Esophagus muscularis mucosa (tissue), 4 donors: ENCODE measurements at regions not wholly inside any gene's neighbourhood (a gene's known extent, or its start where the extent isn't known, plus 50 kb on each side); places are given as distances from the start of the nearest gene placed in this dataset.

Experiments used
- DNase-seq: peaks from one replicate; pipeline ENCODE4 v3.0.0-alpha.2; 2017; ENCODE audit errors: extremely low spot score
- H3K27ac ChIP-seq, 4 donors: fragments of 200-600 bp; sonication (generic); replicated peaks in 1 of 4; 1 replicate in 3 of 4; 2 replicates in 1 of 4; pipeline ENCODE4 v1.5.1; 2016 to 2019; ENCODE audit warnings: mild to moderate bottlenecking in 1 of 4
- H3K27me3 ChIP-seq, 4 donors: fragments of 200-600 bp; sonication (generic); one replicate each; pipeline versions ENCODE4 v1.5.1 to v1.6.0; 2016 to 2019
- H3K36me3 ChIP-seq, 4 donors: fragments of 200-600 bp; sonication (generic); one replicate each; pipeline ENCODE4 v1.5.1; 2016 to 2019
- H3K4me1 ChIP-seq, 4 donors: fragments of 200-600 bp; sonication (generic); one replicate each; pipeline ENCODE4 v1.5.1; 2016 to 2019
- H3K4me3 ChIP-seq, 4 donors: fragments of 200-600 bp; sonication (generic); 1 replicate in 2 of 4; 2 replicates in 2 of 4; pipeline ENCODE4 v1.5.1; 2016 to 2019; ENCODE audit warnings: mild to moderate bottlenecking in 4 of 4, moderate library complexity in 1 of 4
- H3K9me3 ChIP-seq, 4 donors: fragments of 200-600 bp; sonication (generic); 1 replicate in 3 of 4; 2 replicates in 1 of 4; pipeline ENCODE4 v1.5.1; 2016 to 2019
- EP300 ChIP-seq: sonication (generic); formaldehyde crosslinking; IDR thresholded peaks from one replicate; pipeline ENCODE4 v1.6.1; 2017; ENCODE audit warnings: antibody characterized with exemption
- POLR2A ChIP-seq: fragments of 450-650 bp; IDR thresholded peaks from one replicate; pipeline ENCODE4 v1.6.1; 2017; ENCODE audit warnings: antibody characterized with exemption, moderate library complexity, mild to moderate bottlenecking, low read depth
- POLR2AphosphoS5 ChIP-seq, 2 donors: sonication (generic); formaldehyde crosslinking; IDR thresholded peaks; one replicate each; pipeline ENCODE4 v1.6.1; 2017; ENCODE audit warnings: antibody characterized with exemption in 2 of 2
- WGBS: methylation state at CpG from one replicate; pipeline ENCODE4 v1.1.5; 2018; 5-methylcytosine and 5-hydroxymethylcytosine counted together
- intact Hi-C: fragments of 100-400 bp; cut with DNase I; formaldehyde crosslinking; loops from one replicate; pipeline ENCODE4 v1.15.1; 2023
- TF ChIP-seq, protein P1 (sequence below), 3 experiments: fragments of 200-600 bp in 2 of 3; fragments of 450-650 bp in 1 of 3; sonication (generic) in 2 of 3; IDR thresholded peaks; one replicate each; pipeline ENCODE4 v1.5.1; 2017 to 2019; ENCODE audit warnings: antibody characterized with exemption in 3 of 3, mild to moderate bottlenecking in 2 of 3, moderate library complexity in 1 of 3

DNA sequence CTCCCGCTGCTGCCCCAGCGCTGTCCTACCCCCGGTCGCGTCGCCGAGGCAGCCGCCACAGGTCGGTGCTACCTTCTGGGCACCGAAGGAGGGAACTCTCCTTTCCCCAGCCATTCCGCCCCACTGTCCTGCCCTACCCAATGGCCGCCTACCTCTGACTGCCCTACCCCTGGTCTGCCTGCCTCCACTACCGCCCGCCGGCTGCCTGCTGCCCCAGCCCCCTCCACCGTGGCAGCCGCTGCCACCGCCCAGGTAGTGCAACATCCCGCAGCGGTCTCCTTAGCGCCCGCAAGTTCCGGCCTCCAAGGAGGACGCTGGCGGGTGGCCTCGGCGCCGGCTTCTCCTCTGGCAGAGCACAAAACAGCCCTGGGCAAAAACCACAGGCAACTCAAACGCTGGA, 1303.1 kb downstream of the UQCRFS1 start:
- H3K27ac ChIP-seq, result no peak overlapping the region
- H3K27me3 ChIP-seq, result no peaks in the 10 kb centered on the region
- no peak for DNase-seq
- TF ChIP-seq, protein P1, sequence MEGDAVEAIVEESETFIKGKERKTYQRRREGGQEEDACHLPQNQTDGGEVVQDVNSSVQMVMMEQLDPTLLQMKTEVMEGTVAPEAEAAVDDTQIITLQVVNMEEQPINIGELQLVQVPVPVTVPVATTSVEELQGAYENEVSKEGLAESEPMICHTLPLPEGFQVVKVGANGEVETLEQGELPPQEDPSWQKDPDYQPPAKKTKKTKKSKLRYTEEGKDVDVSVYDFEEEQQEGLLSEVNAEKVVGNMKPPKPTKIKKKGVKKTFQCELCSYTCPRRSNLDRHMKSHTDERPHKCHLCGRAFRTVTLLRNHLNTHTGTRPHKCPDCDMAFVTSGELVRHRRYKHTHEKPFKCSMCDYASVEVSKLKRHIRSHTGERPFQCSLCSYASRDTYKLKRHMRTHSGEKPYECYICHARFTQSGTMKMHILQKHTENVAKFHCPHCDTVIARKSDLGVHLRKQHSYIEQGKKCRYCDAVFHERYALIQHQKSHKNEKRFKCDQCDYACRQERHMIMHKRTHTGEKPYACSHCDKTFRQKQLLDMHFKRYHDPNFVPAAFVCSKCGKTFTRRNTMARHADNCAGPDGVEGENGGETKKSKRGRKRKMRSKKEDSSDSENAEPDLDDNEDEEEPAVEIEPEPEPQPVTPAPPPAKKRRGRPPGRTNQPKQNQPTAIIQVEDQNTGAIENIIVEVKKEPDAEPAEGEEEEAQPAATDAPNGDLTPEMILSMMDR (IDR thresholded peaks at IDR 0.05), result no peak
- TF ChIP-seq POLR2A (no peak), EP300 (no peak), POLR2AphosphoS5 (IDR thresholded peaks at IDR 0.05) (no peak)
- no peaks in the 10 kb centered on the region for H3K36me3 ChIP-seq
- 88% methylated on average over 28 of the region's 29 CpGs for WGBS
- H3K4me1 ChIP-seq, result no peaks in the 10 kb centered on the region
- intact Hi-C loops, result no loop called here
- H3K4me3 ChIP-seq, result no peak overlapping the region
- no peaks in the 10 kb centered on the region for H3K9me3 ChIP-seq

DNA sequence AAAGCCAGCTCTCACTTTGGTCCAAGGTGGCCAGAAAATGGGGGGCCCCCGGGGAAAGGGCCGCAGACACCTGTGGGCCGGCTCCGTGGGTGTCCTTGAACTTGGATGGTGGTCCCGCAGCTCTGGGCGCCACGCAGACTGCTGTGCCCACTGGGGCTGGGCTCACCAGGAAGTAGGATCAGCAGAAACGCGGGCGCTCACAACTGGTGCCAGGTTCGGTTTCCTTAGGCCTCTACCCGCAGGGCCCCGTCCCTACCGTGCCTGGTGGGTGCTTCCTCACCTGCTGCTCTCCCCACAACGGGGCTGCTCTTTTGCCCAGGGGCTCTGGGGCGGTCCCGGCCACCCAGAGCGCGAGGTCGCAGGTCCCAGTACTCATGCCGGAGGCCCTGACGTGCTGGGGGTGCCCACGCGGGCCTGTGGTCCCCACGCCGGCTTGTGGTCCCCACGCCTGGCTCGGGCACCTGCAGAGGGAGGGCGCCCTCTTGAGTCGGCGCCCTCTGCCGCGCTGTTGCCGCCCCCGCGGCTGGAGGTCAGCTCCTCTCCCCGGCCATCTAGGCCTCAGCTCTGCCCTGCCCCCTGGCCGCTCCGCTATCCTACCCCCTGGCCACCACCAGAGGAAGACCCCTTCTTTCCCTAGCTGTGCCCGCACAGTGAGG, 1303.6 kb downstream of the UQCRFS1 start:
- Histone ChIP-seq H3K9me3 (no peaks in the 10 kb centered on the region), H3K27me3 (no peaks in the 10 kb centered on the region), H3K36me3 (no peaks in the 10 kb centered on the region), H3K4me1 (no peaks in the 10 kb centered on the region), H3K4me3 (no peak overlapping the region), H3K27ac (no peak overlapping the region)
- 68% methylated on average over 15 of the region's 40 CpGs for WGBS
- no peak for DNase-seq
- intact Hi-C loops, result no loop called here
- TF ChIP-seq POLR2A, result no peak
- no peak for TF ChIP-seq POLR2AphosphoS5 (IDR thresholded peaks at IDR 0.05)

DNA sequence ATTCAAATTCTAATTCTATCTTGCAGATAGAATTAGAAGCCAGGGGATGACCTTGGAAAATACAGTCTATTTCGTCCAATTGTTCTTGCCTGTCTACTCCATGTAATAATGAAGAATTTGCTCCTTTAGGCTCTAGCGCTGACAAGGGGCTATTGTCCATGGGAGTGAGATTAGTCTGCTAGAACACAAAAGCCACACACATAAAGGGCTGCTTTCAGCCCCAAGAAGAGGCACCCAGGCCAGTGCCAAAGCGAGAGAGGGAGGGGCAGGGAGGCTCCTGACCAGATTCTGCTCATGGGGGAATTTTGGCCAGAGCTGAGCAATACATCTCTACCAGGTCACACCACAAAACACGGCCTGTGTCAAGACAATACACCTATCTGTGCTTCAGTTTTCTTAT, 1306.9 kb downstream of the UQCRFS1 start:
- TF ChIP-seq POLR2AphosphoS5 (IDR thresholded peaks at IDR 0.05) (no peak), POLR2A (no peak), EP300 (no peak)
- TF ChIP-seq, protein P1 (IDR thresholded peaks at IDR 0.05), result no peak
- H3K36me3 ChIP-seq, result no peaks in the 10 kb centered on the region
- no peaks in the 10 kb centered on the region for H3K9me3 ChIP-seq
- no peak for DNase-seq
- WGBS, result 73% methylated on average over 3 of the region's 4 CpGs
- intact Hi-C loops, result no loop called here
- no peak overlapping the region for H3K4me3 ChIP-seq
- H3K4me1 ChIP-seq, result no peaks in the 10 kb centered on the region
- no peak overlapping the region for H3K27ac ChIP-seq
- no peaks in the 10 kb centered on the region for H3K27me3 ChIP-seq

DNA sequence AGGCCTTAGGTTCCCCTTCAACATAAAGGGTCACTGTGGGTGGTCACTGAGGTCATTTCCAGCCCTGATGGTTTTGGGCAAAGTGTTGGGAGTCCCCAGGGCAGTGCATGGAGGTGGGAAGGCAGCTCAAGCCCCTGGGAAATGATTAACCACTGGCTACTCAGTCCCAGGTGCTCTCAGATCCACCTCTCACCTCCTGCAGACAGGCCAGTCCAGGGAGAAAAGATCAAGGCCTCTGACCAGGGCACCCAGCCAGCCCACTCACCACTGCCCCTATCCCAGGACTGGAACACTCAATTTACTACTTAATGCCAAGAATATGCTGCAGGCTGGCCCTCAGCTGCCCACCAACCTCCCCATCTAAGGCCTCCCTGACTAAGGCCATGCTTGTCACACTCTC, 1307.9 kb downstream of the UQCRFS1 start:
- no peak for DNase-seq
- Histone ChIP-seq H3K36me3 (no peaks in the 10 kb centered on the region), H3K4me3 (no peak overlapping the region), H3K9me3 (no peaks in the 10 kb centered on the region), H3K27me3 (no peaks in the 10 kb centered on the region), H3K27ac (no peak overlapping the region), H3K4me1 (no peaks in the 10 kb centered on the region)
- TF ChIP-seq POLR2AphosphoS5 (IDR thresholded peaks at IDR 0.05), result no peak
- TF ChIP-seq EP300, result no peak
- intact Hi-C loops, result no loop called here

DNA sequence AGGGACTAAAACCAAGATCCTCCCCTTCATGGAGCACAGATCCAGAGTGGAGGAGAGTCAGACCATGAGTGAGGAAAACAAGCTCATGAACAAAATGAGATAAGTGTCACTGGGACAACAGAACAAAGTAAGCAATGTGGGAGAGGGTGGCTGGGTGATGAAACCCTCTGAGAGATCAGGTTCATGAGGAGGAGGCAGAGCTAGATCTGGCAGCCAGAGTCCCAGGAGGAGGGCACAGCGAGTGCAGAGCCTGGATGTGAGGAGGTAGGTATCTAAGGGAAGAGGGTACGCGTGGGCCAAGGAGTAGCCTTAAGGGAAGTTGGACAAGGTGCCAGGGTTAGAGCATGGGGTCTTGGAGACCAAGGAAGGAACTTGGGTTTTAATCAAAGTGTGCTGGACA, 1311.9 kb downstream of the UQCRFS1 start:
- WGBS, result 88% methylated on average over 3 of the region's 3 CpGs

More for the DNA sequence above, 1311.9 kb downstream of the UQCRFS1 start:
- DNase-seq, result no peak
- TF ChIP-seq POLR2A (no peak), EP300 (no peak), POLR2AphosphoS5 (IDR thresholded peaks at IDR 0.05) (no peak)
- TF ChIP-seq, protein P1 (IDR thresholded peaks at IDR 0.05), result no peak
- Histone ChIP-seq H3K27ac (no peak overlapping the region), H3K4me3 (no peak overlapping the region), H3K9me3 (no peaks in the 10 kb centered on the region), H3K4me1 (no peaks in the 10 kb centered on the region), H3K36me3 (no peaks in the 10 kb centered on the region), H3K27me3 (no peaks in the 10 kb centered on the region)
- intact Hi-C loops, result no loop called here
